IPS DF 19.7 (cell line): ENCODE measurements at regions not wholly inside any gene's neighbourhood (a gene's known extent, or its start where the extent isn't known, plus 50 kb on each side); places are given as distances from the start of the nearest gene placed in this dataset.
"Not testable (repeated sequence)": the region's sequence is repeated elsewhere in the genome, so short reads cannot be mapped to it uniquely, and the experiment has no call there.

Source experiments
- DNase-seq: peaks from one replicate; pipeline ENCODE4 v3.0.0-alpha.2; 2013; ENCODE audit warnings: low read depth, low spot score

- no peak for DNase-seq
Observed at GRCh38 chr10:58068809-58069208, 198.9 kb downstream of the IPMK start.

GRCh38 chr10:58066979-58067378 lies 200.7 kb downstream of the IPMK start:
- no peak for DNase-seq

GRCh38 chr10:58066126-58066525 lies 201.6 kb downstream of the IPMK start:
- DNase-seq: no peak

- DNase-seq: no peak
Observed at GRCh38 chr10:58065529-58065815, 202.2 kb downstream of the IPMK start.

GRCh38 chr10:58064714-58065528 lies 202.8 kb downstream of the IPMK start:
- no peak for DNase-seq

- DNase-seq: no peak
Observed at GRCh38 chr10:58063861-58064480, 203.7 kb downstream of the IPMK start.

GRCh38 chr10:58058683-58059082 lies 209.0 kb downstream of the IPMK start:
- not testable (repeated sequence) for DNase-seq

GRCh38 chr10:58054881-58055280 lies 212.8 kb downstream of the IPMK start:
- no peak for DNase-seq

GRCh38 chr10:58052772-58053171 lies 214.9 kb downstream of the IPMK start:
- DNase-seq: no peak

GRCh38 chr10:58050575-58050974 lies 217.1 kb downstream of the IPMK start:
- peak; percentile 60 for DNase-seq

- DNase-seq: no peak
Observed at GRCh38 chr10:58048936-58049335, 218.8 kb downstream of the IPMK start.

- DNase-seq: no peak
Observed at GRCh38 chr10:58044072-58044471, 223.6 kb downstream of the IPMK start.

- no peak for DNase-seq
Observed at GRCh38 chr10:58041901-58042300, 225.8 kb downstream of the IPMK start.

GRCh38 chr10:58030208-58030607 lies 237.5 kb downstream of the IPMK start:
- DNase-seq: no peak

- no peak for DNase-seq
Observed at GRCh38 chr10:58028597-58029366, 238.9 kb downstream of the IPMK start.

- DNase-seq: no peak
Observed at GRCh38 chr10:58027426-58027825, 240.3 kb downstream of the IPMK start.

GRCh38 chr10:58026036-58026435 lies 241.7 kb downstream of the IPMK start:
- no peak for DNase-seq

- no peak for DNase-seq
Observed at GRCh38 chr10:58023341-58024073, 244.2 kb downstream of the IPMK start.

GRCh38 chr10:58019863-58020537 lies 247.7 kb downstream of the IPMK start:
- no peak for DNase-seq

GRCh38 chr10:58017719-58018367 lies 249.9 kb downstream of the IPMK start:
- no peak for DNase-seq

- peak; percentile 42 for DNase-seq
Observed at GRCh38 chr10:58016614-58017013, 251.1 kb downstream of the IPMK start.
